Caco-2 (cell line): ENCODE measurements at regions not wholly inside any gene's neighbourhood (a gene's known extent, or its start where the extent isn't known, plus 50 kb on each side); places are given as distances from the start of the nearest gene placed in this dataset.

Experiments
- BruUV-seq: library from RNA; stranded (reverse); fragments of 400-500 nt; replicated peaks from 2 replicates; lab custom pipeline; 2021; lab: Mats Ljungman, UMichigan
- CTCF ChIA-PET: fragments of 300-600 bp; sonication (Branson Sonifier 250); formaldehyde crosslinking; loops from one replicate; lab custom pipeline; 2022; ENCODE audit warnings: antibody characterized with exemption; lab: Charles Lee
- POLR2A ChIA-PET: fragments of 300-600 bp; sonication (Branson Sonifier 250); formaldehyde crosslinking; loops from one replicate; lab custom pipeline; 2022; ENCODE audit warnings: antibody characterized with exemption; lab: Charles Lee
- DNase-seq, 2 experiments: peaks; one replicate each; pipeline versions ENCODE4 v3.0.0 to v3.0.0-alpha.2; 2020 to 2022
- H3K27me3 ChIP-seq: replicated peaks from 2 replicates; pipeline ENCODE4 v1.6.0; 2011; ENCODE audit warnings: low read length; ENCODE audit not compliant: control insufficient read depth, insufficient read depth
- H3K36me3 ChIP-seq: 2 replicates; pipeline ENCODE4 v1.5.1; 2011; ENCODE audit warnings: low read length; ENCODE audit not compliant: control insufficient read depth, insufficient read depth
- H3K4me1 ChIP-seq: fragments of 250-450 bp; sonication (Bioruptor Pico); 2 replicates; pipeline ENCODE4 v1.5.1; 2020; ENCODE audit warnings: mild to moderate bottlenecking
- H3K4me3 ChIP-seq: 2 replicates; pipeline ENCODE4 v1.5.1; 2011; ENCODE audit warnings: low read depth, mild to moderate bottlenecking, control low read depth, low read length
- H3K9me3 ChIP-seq: fragments of 250-450 bp; sonication (Bioruptor Pico); 2 replicates; pipeline ENCODE4 v1.5.1; 2020; ENCODE audit warnings: mild to moderate bottlenecking, moderate library complexity
- H3K27ac Mint-ChIP-seq: one replicate; pipeline ENCODE4 v1.8.0; 2022; ENCODE audit warnings: mixed read lengths; ENCODE audit not compliant: unreplicated experiment
- H3K27me3 Mint-ChIP-seq: one replicate; pipeline ENCODE4 v1.8.0; 2022; ENCODE audit warnings: mixed read lengths; ENCODE audit not compliant: insufficient read depth, unreplicated experiment
- H3K36me3 Mint-ChIP-seq: one replicate; pipeline ENCODE4 v1.8.0; 2022; ENCODE audit warnings: mild to moderate bottlenecking, mixed read lengths; ENCODE audit not compliant: insufficient read depth, unreplicated experiment
- H3K4me1 Mint-ChIP-seq: one replicate; pipeline ENCODE4 v1.8.0; 2022; ENCODE audit warnings: low read depth, mixed read lengths; ENCODE audit not compliant: unreplicated experiment
- H3K4me3 Mint-ChIP-seq: one replicate; pipeline ENCODE4 v1.8.0; 2022; ENCODE audit warnings: mild to moderate bottlenecking, moderate library complexity, mixed read lengths; ENCODE audit not compliant: unreplicated experiment
- H3K9me3 Mint-ChIP-seq: one replicate; pipeline ENCODE4 v1.8.0; 2022; ENCODE audit warnings: mixed read lengths; ENCODE audit not compliant: unreplicated experiment
- CTCF ChIP-seq, 2 experiments: fragments of 200-600 bp in 1 of 2; IDR thresholded peaks; 1 replicate in 1 of 2; 2 replicates in 1 of 2; pipeline versions ENCODE4 v1.5.1 to v1.8.0; 2011 to 2022; ENCODE audit warnings: antibody characterized with exemption in 1 of 2, control low read depth in 1 of 2, inconsistent platforms in 1 of 2, low read depth in 1 of 2, low read length in 1 of 2, mild to moderate bottlenecking in 1 of 2, moderate library complexity in 1 of 2; ENCODE audit not compliant: insufficient read depth in 1 of 2, severe bottlenecking in 1 of 2, unreplicated experiment in 1 of 2
- intact Hi-C: fragments of 100-400 bp; cut with micrococcal nuclease; formaldehyde crosslinking; loops from one replicate; pipeline ENCODE4 v1.10.0; 2022; ENCODE audit not compliant: unreplicated experiment

DNA sequence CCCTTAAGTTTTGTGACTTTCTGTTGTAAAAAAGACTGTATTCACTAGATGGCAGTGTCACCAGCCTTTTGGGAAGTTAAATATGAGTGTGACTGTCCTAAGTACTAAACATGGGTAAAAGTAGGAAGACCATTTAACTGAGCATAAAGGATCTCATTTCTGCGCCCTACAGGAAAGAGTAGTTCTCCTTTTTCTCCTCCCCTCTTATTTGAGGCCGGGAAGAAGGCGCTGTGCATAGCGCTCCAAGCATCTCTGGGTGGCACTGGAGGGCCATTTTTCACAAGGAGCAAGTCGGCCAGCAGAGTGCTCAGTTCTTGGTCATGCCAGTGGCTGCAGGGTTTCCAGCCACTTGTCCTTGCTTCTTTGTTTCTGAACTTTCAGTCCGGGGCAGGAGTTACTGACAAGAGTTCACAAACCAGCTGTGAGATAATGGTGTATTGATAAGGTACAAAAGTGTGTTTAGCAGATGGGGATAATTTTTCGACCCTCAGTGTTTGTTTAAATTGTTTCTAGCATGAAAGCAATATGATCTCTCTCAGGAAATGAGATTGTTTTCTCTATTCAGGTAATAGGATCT, 227.6 kb upstream of the DMRT1 start:
- POLR2A ChIA-PET = no interaction called here

GRCh38 chr9:614431-614830, 227.1 kb upstream of the DMRT1 start:
- DNase-seq = no peak
- Mint-ChIP-seq H3K4me1 (peaks cover 21% of the 10 kb centered on the region), H3K36me3 (peaks cover 10% of the 10 kb centered on the region), H3K4me3 (no peak overlapping the region), H3K27ac (no peak overlapping the region), H3K9me3 (no peaks in the 10 kb centered on the region), H3K27me3 (no peaks in the 10 kb centered on the region)
- no TSS peak for BruUV-seq
- Histone ChIP-seq H3K36me3 (no peaks in the 10 kb centered on the region), H3K9me3 (no peaks in the 10 kb centered on the region), H3K27me3 (no peaks in the 10 kb centered on the region), H3K4me1 (peaks cover 45% of the 10 kb centered on the region), H3K4me3 (no peak overlapping the region)
- ChIA-PET POLR2A (no interaction called here), CTCF (interaction anchor here (0.6 kb wide), 1 partner anchor 106 kb away, joined by 3 read pairs; no protein-coding TSS in a partner anchor)
- no peak for TF ChIP-seq CTCF (IDR thresholded peaks at IDR 0.05; ENCODE audit: insufficient read depth in 1 of 2, low read depth in 1 of 2, low read length in 1 of 2, severe bottlenecking in 1 of 2, unreplicated experiment in 1 of 2)
- intact Hi-C loops = loop anchor here (1.0 to 5.0 kb wide), 2 partner anchors 69 to 267 kb away; no protein-coding TSS in a partner anchor

More for the DNA sequence above, 227.6 kb upstream of the DMRT1 start:
- CTCF ChIA-PET = interaction anchor here (0.6 kb wide), 2 partner anchors 107 to 224 kb away, joined by 3 read pairs; no protein-coding TSS in a partner anchor
- BruUV-seq = no TSS peak
- no peaks in the 10 kb centered on the region for H3K27me3 Mint-ChIP-seq
- no peaks in the 10 kb centered on the region for H3K9me3 Mint-ChIP-seq
- no peak overlapping the region for H3K27ac Mint-ChIP-seq
- H3K27me3 ChIP-seq = no peaks in the 10 kb centered on the region
- H3K4me1 Mint-ChIP-seq = peaks cover 16% of the 10 kb centered on the region
- DNase-seq = peak; percentile 67 to 71
- H3K36me3 Mint-ChIP-seq = peaks cover 10% of the 10 kb centered on the region
- no peaks in the 10 kb centered on the region for H3K36me3 ChIP-seq
- peaks cover 40% of the 10 kb centered on the region for H3K4me1 ChIP-seq
- no peaks in the 10 kb centered on the region for H3K9me3 ChIP-seq
- intact Hi-C loops = loop anchor here (1.0 to 5.0 kb wide), 7 partner anchors 69 to 267 kb away; no protein-coding TSS in a partner anchor
- peak; percentile 53 to 65 for TF ChIP-seq CTCF (IDR thresholded peaks at IDR 0.05; ENCODE audit: insufficient read depth in 1 of 2, low read depth in 1 of 2, low read length in 1 of 2, severe bottlenecking in 1 of 2, unreplicated experiment in 1 of 2)
- no peak overlapping the region for H3K4me3 ChIP-seq
- no peak overlapping the region for H3K4me3 Mint-ChIP-seq

DNA sequence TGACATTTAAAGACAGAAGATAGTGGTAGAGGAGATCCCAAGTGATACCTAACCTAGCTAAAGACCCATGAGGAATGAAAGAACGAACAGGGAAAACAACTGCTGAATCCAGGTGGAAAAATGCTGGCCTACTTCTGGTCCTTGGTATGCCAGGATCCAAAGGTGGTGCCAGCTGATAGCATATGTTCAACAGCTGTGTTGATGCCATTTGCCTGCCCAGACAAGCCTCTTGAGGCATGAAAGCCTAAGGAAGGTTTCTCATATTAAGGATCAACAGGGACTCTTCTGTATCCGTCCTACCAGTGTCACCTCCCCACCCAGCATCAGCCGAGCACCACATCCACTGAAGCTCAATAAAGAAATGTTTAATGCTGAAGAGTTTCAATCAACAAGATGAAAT, 225.7 kb upstream of the DMRT1 start:
- intact Hi-C loops = no loop called here
- no peaks in the 10 kb centered on the region for H3K27me3 ChIP-seq
- Mint-ChIP-seq H3K4me3 (no peak overlapping the region), H3K36me3 (peaks cover 10% of the 10 kb centered on the region), H3K9me3 (no peaks in the 10 kb centered on the region), H3K4me1 (peaks cover 21% of the 10 kb centered on the region), H3K27ac (no peak overlapping the region), H3K27me3 (no peaks in the 10 kb centered on the region)
- no peak for TF ChIP-seq CTCF (IDR thresholded peaks at IDR 0.05; ENCODE audit: insufficient read depth in 1 of 2, low read depth in 1 of 2, low read length in 1 of 2, severe bottlenecking in 1 of 2, unreplicated experiment in 1 of 2)
- no peaks in the 10 kb centered on the region for H3K36me3 ChIP-seq
- no TSS peak for BruUV-seq
- ChIA-PET CTCF (no interaction called here), POLR2A (no interaction called here)
- no peaks in the 10 kb centered on the region for H3K9me3 ChIP-seq
- no peak overlapping the region for H3K4me3 ChIP-seq
- DNase-seq = no peak
- peaks cover 40% of the 10 kb centered on the region for H3K4me1 ChIP-seq
